ENCODE measurements at regions not wholly inside any gene's neighbourhood (a gene's known extent, or its start where the extent isn't known, plus 50 kb on each side); places are given as distances from the start of the nearest gene placed in this dataset.
A peak's percentile ranks its signal among the peaks of the same experiment; 100 is the strongest.
"Not testable (repeated sequence)": the region's sequence is repeated elsewhere in the genome, so short reads cannot be mapped to it uniquely, and the experiment has no call there.

DNA sequence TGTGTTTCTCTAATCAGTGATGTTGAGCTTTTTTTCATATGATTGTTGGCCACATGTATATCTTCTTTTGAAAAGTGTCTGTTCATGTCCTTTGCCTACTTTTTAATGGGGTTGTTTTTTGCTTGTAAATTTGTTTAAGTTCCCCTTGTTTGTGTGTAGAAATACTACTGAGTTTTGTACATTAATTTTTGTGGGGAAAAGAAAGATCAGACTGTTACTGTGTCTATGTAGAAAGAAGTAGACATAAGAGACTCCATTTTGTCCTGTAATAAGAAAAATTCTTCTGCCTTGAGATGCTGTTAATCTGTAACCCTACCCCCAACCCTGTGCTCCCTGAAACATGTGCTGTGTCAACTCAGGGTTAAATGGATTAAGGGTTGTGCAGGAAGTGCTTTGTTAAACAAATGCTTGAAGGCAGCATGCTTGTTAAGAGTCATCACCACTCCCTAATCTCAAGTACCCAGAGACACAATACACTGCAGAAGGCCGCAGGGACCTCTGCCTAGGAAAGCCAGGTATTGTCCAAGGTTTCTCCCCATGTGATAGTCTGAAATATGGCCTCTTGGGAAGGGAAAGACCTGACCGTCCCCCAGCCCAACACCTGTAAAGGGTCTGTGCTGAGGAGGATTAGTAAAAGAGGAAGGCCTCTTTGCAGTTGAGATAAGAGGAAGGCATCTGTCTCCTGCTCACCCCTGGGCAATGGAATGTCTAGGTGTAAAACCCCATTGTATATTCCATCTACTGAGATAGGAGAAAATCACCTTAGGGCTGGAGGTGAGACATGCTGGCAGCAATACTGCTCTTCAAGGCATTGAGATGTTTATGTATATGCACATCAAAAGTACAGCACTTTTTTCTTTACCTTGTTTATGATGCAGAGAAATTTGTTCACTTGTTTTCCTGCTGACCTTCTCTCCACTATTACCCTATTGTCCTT, 196.4 kb downstream of the JRKL start:
- CTCF ChIA-PET (ENCODE audit: low intra/inter-chr PET ratio); H3K36me3 ChIP-seq (ENCODE audit: control insufficient read depth, insufficient read depth, low read length); H3K9me1 ChIP-seq (ENCODE audit: control insufficient read depth, insufficient read depth, low read length); intact Hi-C loops (cut with micrococcal nuclease); ATAC-seq; BruUV-seq (replicated peaks); H3K9ac ChIP-seq (ENCODE audit: insufficient read depth in 1 of 2, low read depth in 2 of 2, low read length in 2 of 2); FAIRE-seq; H2AFZ ChIP-seq (ENCODE audit: low read depth, low read length); H3K9me3 ChIP-seq (replicated peaks; ENCODE audit: control insufficient read depth, insufficient read depth, low read depth, low read length); H3K27me3 ChIP-seq (ENCODE audit: control insufficient read depth in 2 of 2, insufficient read depth in 2 of 2, low read length in 2 of 2); H4K20me1 ChIP-seq (replicated peaks; ENCODE audit: control insufficient read depth, insufficient read depth, low read length); H3K79me2 ChIP-seq (ENCODE audit: control insufficient read depth, insufficient read depth, low read length); H3K4me2 ChIP-seq (ENCODE audit: insufficient read depth, low read length); in situ Hi-C loops (cut with MboI); DNase-seq (ENCODE audit: extremely low read depth in 1 of 4, low spot score in 3 of 4); H3K27ac ChIP-seq (ENCODE audit: extremely low read depth, low read depth, low read length); H3K4me1 ChIP-seq (replicated peaks in 1 of 2; ENCODE audit: control insufficient read depth in 2 of 2, insufficient read depth in 2 of 2, low read length in 2 of 2); POLR2A ChIA-PET; H3K4me3 ChIP-seq: not testable (repeated sequence)
- 0% methylated on average over 2 of the region's 2 CpGs for WGBS (ENCODE audit: insufficient coverage, low coverage, missing lambda C conversion rate)
- TF ChIP-seq, protein P1, sequence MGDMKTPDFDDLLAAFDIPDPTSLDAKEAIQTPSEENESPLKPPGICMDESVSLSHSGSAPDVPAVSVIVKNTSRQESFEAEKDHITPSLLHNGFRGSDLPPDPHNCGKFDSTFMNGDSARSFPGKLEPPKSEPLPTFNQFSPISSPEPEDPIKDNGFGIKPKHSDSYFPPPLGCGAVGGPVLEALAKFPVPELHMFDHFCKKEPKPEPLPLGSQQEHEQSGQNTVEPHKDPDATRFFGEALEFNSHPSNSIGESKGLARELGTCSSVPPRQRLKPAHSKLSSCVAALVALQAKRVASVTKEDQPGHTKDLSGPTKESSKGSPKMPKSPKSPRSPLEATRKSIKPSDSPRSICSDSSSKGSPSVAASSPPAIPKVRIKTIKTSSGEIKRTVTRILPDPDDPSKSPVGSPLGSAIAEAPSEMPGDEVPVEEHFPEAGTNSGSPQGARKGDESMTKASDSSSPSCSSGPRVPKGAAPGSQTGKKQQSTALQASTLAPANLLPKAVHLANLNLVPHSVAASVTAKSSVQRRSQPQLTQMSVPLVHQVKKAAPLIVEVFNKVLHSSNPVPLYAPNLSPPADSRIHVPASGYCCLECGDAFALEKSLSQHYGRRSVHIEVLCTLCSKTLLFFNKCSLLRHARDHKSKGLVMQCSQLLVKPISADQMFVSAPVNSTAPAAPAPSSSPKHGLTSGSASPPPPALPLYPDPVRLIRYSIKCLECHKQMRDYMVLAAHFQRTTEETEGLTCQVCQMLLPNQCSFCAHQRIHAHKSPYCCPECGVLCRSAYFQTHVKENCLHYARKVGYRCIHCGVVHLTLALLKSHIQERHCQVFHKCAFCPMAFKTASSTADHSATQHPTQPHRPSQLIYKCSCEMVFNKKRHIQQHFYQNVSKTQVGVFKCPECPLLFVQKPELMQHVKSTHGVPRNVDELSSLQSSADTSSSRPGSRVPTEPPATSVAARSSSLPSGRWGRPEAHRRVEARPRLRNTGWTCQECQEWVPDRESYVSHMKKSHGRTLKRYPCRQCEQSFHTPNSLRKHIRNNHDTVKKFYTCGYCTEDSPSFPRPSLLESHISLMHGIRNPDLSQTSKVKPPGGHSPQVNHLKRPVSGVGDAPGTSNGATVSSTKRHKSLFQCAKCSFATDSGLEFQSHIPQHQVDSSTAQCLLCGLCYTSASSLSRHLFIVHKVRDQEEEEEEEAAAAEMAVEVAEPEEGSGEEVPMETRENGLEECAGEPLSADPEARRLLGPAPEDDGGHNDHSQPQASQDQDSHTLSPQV (IDR thresholded peaks at IDR 0.05): peak; percentile 86
- TF ChIP-seq DMBX1 (CRISPR knock-in tag; IDR thresholded peaks at IDR 0.05; ENCODE audit: borderline replicate concordance) (peak; percentile 78; the same call in 1 of the 2 replicates), CBFA2T3 (IDR thresholded peaks at IDR 0.05) (peak; percentile 21; the same call in 1 of the 2 replicates), ZNF311 (CRISPR knock-in tag; IDR thresholded peaks at IDR 0.05) (peak; percentile 90), SPI1 (IDR thresholded peaks at IDR 0.05; ENCODE audit: borderline replicate concordance, low read depth, low read length) (0 out of 2 replicates have a peak, but pooled peaks have one; percentile 2)
- TF ChIP-seq, protein P2, sequence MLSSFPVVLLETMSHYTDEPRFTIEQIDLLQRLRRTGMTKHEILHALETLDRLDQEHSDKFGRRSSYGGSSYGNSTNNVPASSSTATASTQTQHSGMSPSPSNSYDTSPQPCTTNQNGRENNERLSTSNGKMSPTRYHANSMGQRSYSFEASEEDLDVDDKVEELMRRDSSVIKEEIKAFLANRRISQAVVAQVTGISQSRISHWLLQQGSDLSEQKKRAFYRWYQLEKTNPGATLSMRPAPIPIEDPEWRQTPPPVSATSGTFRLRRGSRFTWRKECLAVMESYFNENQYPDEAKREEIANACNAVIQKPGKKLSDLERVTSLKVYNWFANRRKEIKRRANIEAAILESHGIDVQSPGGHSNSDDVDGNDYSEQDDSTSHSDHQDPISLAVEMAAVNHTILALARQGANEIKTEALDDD (IDR thresholded peaks at IDR 0.05): peak; percentile 55; the same call in 1 of the 2 replicates

Measured in K562 (cell line).